ENCODE measurements at regions not wholly inside any gene's neighbourhood (a gene's known extent, or its start where the extent isn't known, plus 50 kb on each side); places are given as distances from the start of the nearest gene placed in this dataset.
"Not testable (repeated sequence)": the region's sequence is repeated elsewhere in the genome, so short reads cannot be mapped to it uniquely, and the experiment has no call there.

- DNase-seq, result no peak
Measured at GRCh38 chrX:125202591-125203248, 117.0 kb upstream of the TEX13C start.

GRCh38 chrX:125203365-125203736 lies 116.3 kb upstream of the TEX13C start:
- DNase-seq, result no peak

- no peak for DNase-seq
Measured at GRCh38 chrX:125203737-125204578, 115.7 kb upstream of the TEX13C start.

GRCh38 chrX:125204681-125205132 lies 115.0 kb upstream of the TEX13C start:
- no peak for DNase-seq

- no peak for DNase-seq
Measured at GRCh38 chrX:125205133-125205917, 114.3 kb upstream of the TEX13C start.

GRCh38 chrX:125205918-125206665 lies 113.6 kb upstream of the TEX13C start:
- no peak for DNase-seq

GRCh38 chrX:125210146-125210545 lies 109.5 kb upstream of the TEX13C start:
- no peak for DNase-seq

- no peak for DNase-seq
Measured at GRCh38 chrX:125219852-125220251, 99.8 kb upstream of the TEX13C start.

- DNase-seq, result no peak
Measured at GRCh38 chrX:125236955-125237354, 82.7 kb upstream of the TEX13C start.

- no peak for DNase-seq
Measured at GRCh38 chrX:125248931-125249330, 70.7 kb upstream of the TEX13C start.

GRCh38 chrX:125255759-125256158 lies 63.9 kb upstream of the TEX13C start:
- not testable (repeated sequence) for DNase-seq

GRCh38 chrX:125262836-125263235 lies 56.8 kb upstream of the TEX13C start:
- no peak for DNase-seq

- no peak for DNase-seq
Measured at GRCh38 chrX:125266153-125266660, 53.5 kb upstream of the TEX13C start.
